ENCODE measurements at regions not wholly inside any gene's neighbourhood (a gene's known extent, or its start where the extent isn't known, plus 50 kb on each side); places are given as distances from the start of the nearest gene placed in this dataset.

- TF ChIP-seq CTCF (IDR thresholded peaks at IDR 0.05) (no peak), POLR2A (IDR thresholded peaks at IDR 0.05) (no peak)
These were observed 287.0 kb downstream of the TCERG1L start for GRCh38 chr10:131024259-131025131.
